ENCODE measurements at regions not wholly inside any gene's neighbourhood (a gene's known extent, or its start where the extent isn't known, plus 50 kb on each side); places are given as distances from the start of the nearest gene placed in this dataset.

DNA sequence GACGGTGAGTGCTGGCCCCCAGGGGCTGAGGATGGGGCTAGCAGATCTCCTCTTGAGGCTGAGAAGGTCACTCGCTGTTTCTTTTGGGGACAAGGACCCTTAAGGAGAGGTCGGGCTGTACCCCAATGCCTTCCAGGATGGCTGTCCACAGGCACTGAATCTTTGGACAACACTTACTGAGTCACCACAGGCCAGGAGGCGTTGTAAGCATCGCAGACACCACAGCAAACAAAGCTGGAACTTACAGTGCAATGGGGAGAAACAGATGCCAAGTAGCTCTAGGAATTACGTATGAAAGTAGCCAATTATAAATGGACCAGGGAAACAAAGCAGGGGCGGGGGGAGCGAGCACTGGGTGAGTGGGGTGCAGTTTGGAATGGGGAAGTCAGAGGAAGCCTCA, 219.8 kb downstream of the GLI2 start:
- TF ChIP-seq, protein P1, sequence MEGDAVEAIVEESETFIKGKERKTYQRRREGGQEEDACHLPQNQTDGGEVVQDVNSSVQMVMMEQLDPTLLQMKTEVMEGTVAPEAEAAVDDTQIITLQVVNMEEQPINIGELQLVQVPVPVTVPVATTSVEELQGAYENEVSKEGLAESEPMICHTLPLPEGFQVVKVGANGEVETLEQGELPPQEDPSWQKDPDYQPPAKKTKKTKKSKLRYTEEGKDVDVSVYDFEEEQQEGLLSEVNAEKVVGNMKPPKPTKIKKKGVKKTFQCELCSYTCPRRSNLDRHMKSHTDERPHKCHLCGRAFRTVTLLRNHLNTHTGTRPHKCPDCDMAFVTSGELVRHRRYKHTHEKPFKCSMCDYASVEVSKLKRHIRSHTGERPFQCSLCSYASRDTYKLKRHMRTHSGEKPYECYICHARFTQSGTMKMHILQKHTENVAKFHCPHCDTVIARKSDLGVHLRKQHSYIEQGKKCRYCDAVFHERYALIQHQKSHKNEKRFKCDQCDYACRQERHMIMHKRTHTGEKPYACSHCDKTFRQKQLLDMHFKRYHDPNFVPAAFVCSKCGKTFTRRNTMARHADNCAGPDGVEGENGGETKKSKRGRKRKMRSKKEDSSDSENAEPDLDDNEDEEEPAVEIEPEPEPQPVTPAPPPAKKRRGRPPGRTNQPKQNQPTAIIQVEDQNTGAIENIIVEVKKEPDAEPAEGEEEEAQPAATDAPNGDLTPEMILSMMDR (IDR thresholded peaks at IDR 0.05; ENCODE audit: poor library complexity): no peak
- no peak for TF ChIP-seq EZH2 (IDR thresholded peaks at IDR 0.05; ENCODE audit: borderline replicate concordance)
